Astrocyte of the spinal cord (primary cell): ENCODE measurements at regions not wholly inside any gene's neighbourhood (a gene's known extent, or its start where the extent isn't known, plus 50 kb on each side); places are given as distances from the start of the nearest gene placed in this dataset.
"Not testable (repeated sequence)": the region's sequence is repeated elsewhere in the genome, so short reads cannot be mapped to it uniquely, and the experiment has no call there.

ENCODE experiments used
- DNase-seq: peaks from one replicate; pipeline ENCODE4 v3.0.0; 2011; ENCODE audit warnings: low read depth, low spot score
- H3K4me3 ChIP-seq: 2 replicates; pipeline ENCODE4 v1.5.1; 2011; ENCODE audit warnings: low read depth, mild to moderate bottlenecking, low read length, moderate library complexity
- in situ Hi-C: cut with HindIII; loops from 2 replicates; pipeline ENCODE4 v1.10.0; 2017; ENCODE audit warnings: low sequenced_read_pairs
- TF ChIP-seq, protein P1 (sequence below): IDR thresholded peaks from 2 replicates; pipeline ENCODE4 v1.5.1; 2012; ENCODE audit warnings: low read depth, mild to moderate bottlenecking, low read length, inconsistent platforms

DNA sequence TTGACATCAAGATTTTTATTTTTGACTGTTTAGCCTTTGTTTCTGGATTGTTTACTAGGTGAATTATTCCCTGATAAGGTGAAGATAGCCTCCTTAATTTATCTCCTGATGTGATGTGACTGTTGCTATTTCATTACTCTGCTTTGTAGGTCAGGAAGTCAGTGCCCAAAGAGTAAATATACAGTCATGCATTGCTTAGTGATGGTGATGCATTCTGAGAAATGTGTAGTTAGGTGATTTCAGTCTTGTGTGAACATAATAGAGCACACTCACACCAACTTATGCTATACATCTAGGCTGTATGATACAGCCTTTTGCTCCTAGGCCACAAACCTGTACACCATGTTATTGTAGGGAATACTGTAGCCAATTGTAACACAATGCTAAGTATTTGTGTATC is 102.4 kb upstream of the THUMPD2 start:
- no peak overlapping the region for H3K4me3 ChIP-seq
- in situ Hi-C loops: no loop called here
- TF ChIP-seq, protein P1, sequence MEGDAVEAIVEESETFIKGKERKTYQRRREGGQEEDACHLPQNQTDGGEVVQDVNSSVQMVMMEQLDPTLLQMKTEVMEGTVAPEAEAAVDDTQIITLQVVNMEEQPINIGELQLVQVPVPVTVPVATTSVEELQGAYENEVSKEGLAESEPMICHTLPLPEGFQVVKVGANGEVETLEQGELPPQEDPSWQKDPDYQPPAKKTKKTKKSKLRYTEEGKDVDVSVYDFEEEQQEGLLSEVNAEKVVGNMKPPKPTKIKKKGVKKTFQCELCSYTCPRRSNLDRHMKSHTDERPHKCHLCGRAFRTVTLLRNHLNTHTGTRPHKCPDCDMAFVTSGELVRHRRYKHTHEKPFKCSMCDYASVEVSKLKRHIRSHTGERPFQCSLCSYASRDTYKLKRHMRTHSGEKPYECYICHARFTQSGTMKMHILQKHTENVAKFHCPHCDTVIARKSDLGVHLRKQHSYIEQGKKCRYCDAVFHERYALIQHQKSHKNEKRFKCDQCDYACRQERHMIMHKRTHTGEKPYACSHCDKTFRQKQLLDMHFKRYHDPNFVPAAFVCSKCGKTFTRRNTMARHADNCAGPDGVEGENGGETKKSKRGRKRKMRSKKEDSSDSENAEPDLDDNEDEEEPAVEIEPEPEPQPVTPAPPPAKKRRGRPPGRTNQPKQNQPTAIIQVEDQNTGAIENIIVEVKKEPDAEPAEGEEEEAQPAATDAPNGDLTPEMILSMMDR: no peak
- peak; percentile 19 for DNase-seq

DNA sequence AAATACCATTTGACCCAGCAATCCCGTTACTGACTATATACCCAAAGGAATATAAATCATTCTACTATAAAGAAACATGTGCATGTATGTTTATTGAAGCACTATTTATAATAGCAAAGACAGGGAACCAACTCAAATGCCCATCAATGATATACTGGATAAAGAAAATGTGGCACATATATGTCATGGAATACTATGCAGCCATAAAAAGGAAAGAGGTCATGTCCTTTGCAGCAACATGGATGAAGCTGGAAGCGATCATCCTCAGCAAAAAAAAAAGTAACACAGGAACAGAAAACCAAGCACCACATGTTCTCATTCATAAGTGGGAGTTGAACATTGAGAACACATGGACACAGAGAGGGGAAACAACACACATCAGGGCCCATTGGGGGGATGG is 99.9 kb upstream of the THUMPD2 start:
- in situ Hi-C loops, DNase-seq: not testable (repeated sequence)

DNA sequence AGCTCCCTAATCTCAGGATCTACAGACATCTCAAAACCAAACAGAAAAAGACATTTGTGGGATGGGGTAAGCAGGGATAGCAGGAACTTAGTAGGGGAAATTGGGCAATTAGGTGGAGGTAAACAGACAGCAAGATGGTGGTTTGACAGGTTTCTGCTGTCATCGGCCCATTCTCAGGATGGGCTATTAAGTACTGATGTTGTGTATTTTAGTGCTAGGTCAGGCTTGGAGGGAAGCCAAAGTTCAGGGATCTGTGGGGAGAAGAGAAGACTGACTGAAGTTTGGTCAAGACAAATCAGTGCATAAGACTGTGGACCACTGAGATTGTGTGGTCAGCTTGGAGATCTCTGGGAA is 96.8 kb upstream of the THUMPD2 start:
- in situ Hi-C loops: no loop called here
- TF ChIP-seq, protein P1: no peak
- no peak overlapping the region for H3K4me3 ChIP-seq
- no peak for DNase-seq

More for the DNA sequence above, 99.9 kb upstream of the THUMPD2 start:
- not testable (repeated sequence) for H3K4me3 ChIP-seq

DNA sequence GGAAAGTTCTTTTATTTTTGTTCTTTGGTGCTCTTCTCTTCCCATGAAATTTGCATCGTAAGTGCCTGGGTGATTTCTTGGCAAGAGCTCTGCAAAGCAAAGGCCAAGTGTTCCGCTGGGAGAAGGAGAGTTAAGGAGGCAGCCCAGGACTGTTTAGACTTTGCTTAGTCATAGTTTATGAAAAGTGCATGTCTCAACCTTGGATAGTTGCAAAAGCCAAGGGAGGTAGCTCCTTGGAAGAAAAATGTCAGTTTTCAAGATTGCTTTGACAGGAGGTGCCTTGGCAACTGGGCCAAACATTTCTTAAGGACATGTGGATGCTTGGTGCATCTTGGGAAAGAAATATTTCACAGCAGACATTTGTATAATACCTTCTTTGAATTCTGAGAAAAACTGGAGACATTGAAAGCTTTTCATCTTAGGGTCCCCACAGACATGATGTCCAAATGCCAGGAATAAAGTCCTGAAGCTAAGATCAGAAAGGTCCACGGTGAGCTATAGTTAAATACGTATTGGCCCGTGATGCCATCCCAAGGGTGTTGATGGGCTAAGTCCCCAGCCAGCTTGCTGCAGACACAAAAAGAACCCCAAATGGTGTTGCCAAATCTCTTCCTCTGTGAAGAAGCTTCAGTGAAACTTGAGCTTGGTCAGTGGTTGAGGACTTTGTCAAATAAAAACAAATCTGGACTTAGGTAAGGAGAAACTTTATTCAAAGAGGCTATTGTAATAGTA is 96.3 kb upstream of the THUMPD2 start:
- H3K4me3 ChIP-seq: no peak overlapping the region
- TF ChIP-seq, protein P1: no peak
- in situ Hi-C loops: no loop called here
- DNase-seq: peak; percentile 94

GRCh38 chr2:39874236-39874635 is 95.2 kb upstream of the THUMPD2 start:
- TF ChIP-seq, protein P1: no peak
- no peak for DNase-seq
- in situ Hi-C loops: no loop called here
- no peak overlapping the region for H3K4me3 ChIP-seq

DNA sequence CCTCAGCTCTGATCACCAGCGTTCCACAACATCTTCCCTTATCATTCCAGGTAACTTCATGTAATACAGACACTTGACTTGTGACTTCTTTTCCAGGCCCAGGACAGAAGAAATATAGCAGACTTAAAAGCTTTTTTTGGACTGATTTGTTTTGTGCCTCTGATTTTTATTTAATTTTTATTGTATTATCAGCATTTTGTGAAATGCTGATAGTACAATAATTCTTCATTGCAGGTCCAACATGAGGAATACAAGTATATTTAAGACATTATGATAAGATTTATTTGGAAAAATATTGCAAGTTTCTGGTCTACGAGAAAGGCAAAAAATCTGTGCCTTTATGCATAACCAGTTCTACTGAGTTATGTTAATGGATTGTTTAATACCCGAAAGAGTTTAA is 94.5 kb upstream of the THUMPD2 start:
- TF ChIP-seq, protein P1: no peak
- no peak for DNase-seq
- in situ Hi-C loops: no loop called here
- H3K4me3 ChIP-seq: no peak overlapping the region

GRCh38 chr2:39872748-39873147 is 93.7 kb upstream of the THUMPD2 start:
- TF ChIP-seq, protein P1: no peak
- in situ Hi-C loops: no loop called here
- no peak overlapping the region for H3K4me3 ChIP-seq
- DNase-seq: no peak
